K562 (cell line): ENCODE measurements at regions not wholly inside any gene's neighbourhood (a gene's known extent, or its start where the extent isn't known, plus 50 kb on each side); places are given as distances from the start of the nearest gene placed in this dataset.

Source experiments
- ATAC-seq: fragments of 200-7000 bp; cut with Tn5 transposase; 3 replicates; pipeline ENCODE4 v1.9.1; 2020; ENCODE audit warnings: moderate library complexity
- BruUV-seq: library from RNA; stranded (reverse); fragments of 400-500 nt; replicated peaks from 2 replicates; lab custom pipeline; 2021; lab: Mats Ljungman, UMichigan
- CTCF ChIA-PET: fragments of 300-600 bp; formaldehyde crosslinking; extraction: SDS; loops from one replicate; lab custom pipeline; 2021; ENCODE audit warnings: low intra/inter-chr PET ratio; lab: Yijun Ruan, JAX
- POLR2A ChIA-PET: fragments of 300-600, 350-650 bp; sonication (Branson Sonifier 250); formaldehyde crosslinking; extraction: SDS; loops from one replicate; lab custom pipeline; 2021; ENCODE audit warnings: antibody characterized with exemption, inconsistent platforms; lab: Yijun Ruan, JAX
- DNase-seq, 4 experiments: peaks; one replicate each; pipeline versions ENCODE4 v3.0.0 to v3.0.0-alpha.2; 2011 to 2018; ENCODE audit warnings: low spot score in 3 of 4, mixed read lengths in 3 of 4; ENCODE audit errors: extremely low read depth in 1 of 4
- FAIRE-seq: peaks from 2 replicates; lab custom pipeline; 2011; peaks lifted over from hg19 to GRCh38; lab: Jason Lieb, UNC
- H2AFZ ChIP-seq: 2 replicates; pipeline ENCODE4 v1.6.0; 2011; ENCODE audit warnings: low read depth, low read length, control low read depth, inconsistent platforms
- H3K27ac ChIP-seq: fragments of 200-600 bp; 3 replicates; pipeline ENCODE4 v1.8.0; 2011; ENCODE audit warnings: low read depth, mild to moderate bottlenecking, control low read depth, inconsistent platforms, low read length, moderate library complexity, mixed read lengths; ENCODE audit errors: extremely low read depth
- H3K27me3 ChIP-seq, 2 experiments: fragments of 300-600 bp in 1 of 2; 2 replicates in 1 of 2; 3 replicates in 1 of 2; pipeline versions ENCODE4 v1.6.0 to v1.8.0; 2011; ENCODE audit warnings: inconsistent platforms in 2 of 2, low read length in 2 of 2, mild to moderate bottlenecking in 1 of 2, mixed read lengths in 1 of 2, moderate library complexity in 1 of 2; ENCODE audit not compliant: control insufficient read depth in 2 of 2, insufficient read depth in 2 of 2
- H3K36me3 ChIP-seq: fragments of 300-600 bp; 3 replicates; pipeline ENCODE4 v1.8.0; 2011; ENCODE audit warnings: mild to moderate bottlenecking, low read length, inconsistent platforms; ENCODE audit not compliant: control insufficient read depth, insufficient read depth
- H3K4me1 ChIP-seq, 2 experiments: fragments of 200-600 bp in 1 of 2; replicated peaks in 1 of 2; 2 replicates in 1 of 2; 3 replicates in 1 of 2; pipeline versions ENCODE4 v1.5.1 to v1.8.0; 2011; ENCODE audit warnings: inconsistent platforms in 2 of 2, low read length in 2 of 2, mild to moderate bottlenecking in 1 of 2, mixed read lengths in 1 of 2, moderate library complexity in 1 of 2; ENCODE audit not compliant: control insufficient read depth in 2 of 2, insufficient read depth in 2 of 2
- H3K4me2 ChIP-seq: 2 replicates; pipeline ENCODE4 v1.6.1; 2011; ENCODE audit warnings: low read length, control low read depth, inconsistent platforms, mixed read lengths; ENCODE audit not compliant: insufficient read depth
- H3K4me3 ChIP-seq: fragments of 200-600 bp; sonication (generic), shearing (Covaris generic); 2 replicates; pipeline ENCODE4 v1.5.1; 2016; ENCODE audit warnings: control low read depth, inconsistent platforms
- H3K79me2 ChIP-seq: fragments of 200-600 bp; 3 replicates; pipeline ENCODE4 v1.8.0; 2011; ENCODE audit warnings: low read length, inconsistent platforms; ENCODE audit not compliant: control insufficient read depth, insufficient read depth
- H3K9ac ChIP-seq, 2 experiments: 2 replicates each; pipeline versions ENCODE4 v1.6.0 to v1.6.1; 2011; ENCODE audit warnings: low read depth in 2 of 2, low read length in 2 of 2, control low read depth in 1 of 2, inconsistent platforms in 1 of 2, mild to moderate bottlenecking in 1 of 2, mixed read lengths in 1 of 2; ENCODE audit not compliant: insufficient read depth in 1 of 2
- H3K9me1 ChIP-seq: one replicate; pipeline ENCODE4 v1.6.0; 2011; ENCODE audit warnings: inconsistent platforms, mild to moderate bottlenecking, low read length, moderate library complexity; ENCODE audit not compliant: control insufficient read depth, insufficient read depth
- H3K9me3 ChIP-seq: replicated peaks from 2 replicates; pipeline ENCODE4 v1.5.1; 2011; ENCODE audit warnings: low read depth, low read length, inconsistent platforms; ENCODE audit not compliant: control insufficient read depth, insufficient read depth
- H4K20me1 ChIP-seq: replicated peaks from 2 replicates; pipeline ENCODE4 v1.6.1; 2011; ENCODE audit warnings: low read length, inconsistent platforms, mixed read lengths; ENCODE audit not compliant: control insufficient read depth, insufficient read depth
- ARNT ChIP-seq, 2 experiments: fragments of 450-650 bp; IDR thresholded peaks; 2 replicates each; pipeline ENCODE4 v1.6.1; 2016; ENCODE audit warnings: mild to moderate bottlenecking in 1 of 2
- CREB3 ChIP-seq: fragments of 450-650 bp; conservative IDR thresholded peaks from 2 replicates; pipeline ENCODE4 v1.6.1; 2016; ENCODE audit warnings: missing genetic modification characterization, low read depth, mild to moderate bottlenecking, missing compliant biosample characterization, moderate library complexity
- FOS ChIP-seq: IDR thresholded peaks from 3 replicates; pipeline ENCODE4 v1.6.1; 2011; ENCODE audit not compliant: insufficient read length; ENCODE audit errors: extremely low read depth
- FOSL1 ChIP-seq: fragments of 200-800 bp; sonication (Bioruptor generic); conservative IDR thresholded peaks from 2 replicates; pipeline ENCODE4 v1.6.1; 2016; ENCODE audit warnings: missing genetic modification characterization, missing compliant biosample characterization
- ILF3 ChIP-seq: fragments of 450-650 bp; IDR thresholded peaks from 2 replicates; pipeline ENCODE4 v1.6.1; 2018; ENCODE audit warnings: antibody characterized with exemption, mild to moderate bottlenecking, moderate library complexity, borderline replicate concordance
- KDM4B ChIP-seq, 2 experiments: fragments of 450-650 bp in 1 of 2; sonication (generic) in 1 of 2; IDR thresholded peaks; 2 replicates each; pipeline ENCODE4 v1.6.1; 2016 to 2017; ENCODE audit warnings: borderline replicate concordance in 2 of 2, antibody characterized with exemption in 1 of 2, low read depth in 1 of 2, mild to moderate bottlenecking in 1 of 2
- MAFF ChIP-seq: IDR thresholded peaks from 2 replicates; pipeline ENCODE4 v1.6.1; 2012; ENCODE audit warnings: low read length, improper control_type of control experiment
- MTA1 ChIP-seq: fragments of 450-650 bp; IDR thresholded peaks from 2 replicates; pipeline ENCODE4 v1.6.1; 2017; ENCODE audit warnings: borderline replicate concordance
- NCOA6 ChIP-seq: fragments of 450-650 bp; IDR thresholded peaks from 2 replicates; pipeline ENCODE4 v1.6.1; 2017; ENCODE audit warnings: mild to moderate bottlenecking
- RBM39 ChIP-seq: fragments of 200-400 bp; formaldehyde crosslinking; optimal IDR thresholded peaks from 2 replicates; pipeline ENCODE3; 2018; ENCODE audit warnings: low read depth, low read length
- RFX5 ChIP-seq: IDR thresholded peaks from 2 replicates; pipeline ENCODE4 v1.6.1; 2011; ENCODE audit warnings: low read depth, mild to moderate bottlenecking, improper control_type of control experiment, low read length
- SIRT6 ChIP-seq: IDR thresholded peaks from one replicate; pipeline ENCODE4 v1.6.1; 2012; ENCODE audit warnings: low read depth, mild to moderate bottlenecking, control low read depth, inconsistent platforms, low read length, moderate library complexity
- TARDBP ChIP-seq: fragments of 450-650 bp; IDR thresholded peaks from 2 replicates; pipeline ENCODE4 v1.6.1; 2016
- TRIM25 ChIP-seq: fragments of 450-650 bp; IDR thresholded peaks from 2 replicates; pipeline ENCODE4 v1.7.0; 2016; ENCODE audit warnings: borderline replicate concordance
- ZNF165 ChIP-seq: fragments of 250-450 bp; sonication (Bioruptor Pico); IDR thresholded peaks from 2 replicates; pipeline ENCODE4 v1.4.0; 2020; ENCODE audit warnings: borderline replicate concordance
- ZNF384 ChIP-seq: IDR thresholded peaks from 2 replicates; pipeline ENCODE4 v1.6.1; 2012; ENCODE audit warnings: low read depth, low read length, improper control_type of control experiment
- ZNF444 ChIP-seq: fragments of 250-450 bp; sonication (Bioruptor Pico); IDR thresholded peaks from 2 replicates; pipeline ENCODE4 v1.4.0; 2020; ENCODE audit warnings: mild to moderate bottlenecking, moderate library complexity
- ZNF551 ChIP-seq: fragments of 250-450 bp; sonication (Bioruptor Pico); IDR thresholded peaks from 2 replicates; pipeline ENCODE4 v1.5.0; 2021; ENCODE audit warnings: mild to moderate bottlenecking, moderate library complexity
- WGBS: fragments of 100-300 bp; shearing (Covaris generic); methylation state at CpG from one replicate; pipeline ENCODE4 v1.1.6; 2016; ENCODE audit warnings: low coverage, mixed read lengths; ENCODE audit not compliant: insufficient coverage; ENCODE audit errors: missing lambda C conversion rate; 5-methylcytosine and 5-hydroxymethylcytosine counted together
- in situ Hi-C: fragments of 300-500 bp; cut with MboI; formaldehyde crosslinking; loops from 4 replicates; pipeline ENCODE4 v1.15.0; 2018; ENCODE audit warnings: inconsistent platforms, mixed read lengths
- intact Hi-C: fragments of 100-400 bp; cut with micrococcal nuclease; formaldehyde crosslinking; loops from 2 replicates; pipeline ENCODE4 v1.14.2; 2022
- TF ChIP-seq, protein P1 (sequence below): fragments of 250-450 bp; sonication (Bioruptor Pico); IDR thresholded peaks from 2 replicates; pipeline ENCODE4 v1.5.1; 2021; ENCODE audit warnings: mild to moderate bottlenecking

GRCh38 chr5:6162175-6162574 lies 216.2 kb downstream of the MED10 start (continued):
- TF ChIP-seq MTA1, result no peak
- no peak for TF ChIP-seq TRIM25
- no peak for TF ChIP-seq CREB3 (tag)
- no peak for TF ChIP-seq ILF3
- no peak for TF ChIP-seq ZNF551 (CRISPR knock-in tag)
- TF ChIP-seq, all 486 proteins: peak for 0

- FAIRE-seq, result no peak
- Histone ChIP-seq H2AFZ (no peak overlapping the region), H3K36me3 (no peaks in the 10 kb centered on the region), H3K27ac (no peak overlapping the region), H3K79me2 (no peaks in the 10 kb centered on the region), H3K4me3 (no peak overlapping the region), H3K4me1 (no peaks in the 10 kb centered on the region), H3K27me3 (no peaks in the 10 kb centered on the region), H4K20me1 (no peaks in the 10 kb centered on the region), H3K9me3 (no peaks in the 10 kb centered on the region), H3K9ac (no peak overlapping the region), H3K4me2 (no peak overlapping the region), H3K9me1 (no peaks in the 10 kb centered on the region)
- intact Hi-C loops (no loop called here), in situ Hi-C loops (no loop called here)
- ChIA-PET POLR2A (no interaction called here), CTCF (no interaction called here)
- BruUV-seq, result no TSS peak
- no peak for DNase-seq
- no peak for ATAC-seq
- WGBS, result under 1% methylated on average over 8 of the region's 8 CpGs
- no peak for TF ChIP-seq SIRT6
- TF ChIP-seq KDM4B (IDR thresholded peaks at IDR 0.05; ENCODE audit: borderline replicate concordance in 2 of 2, low read depth in 1 of 2), result no peak
- TF ChIP-seq FOS, result no peak
- no peak for TF ChIP-seq NCOA6
- no peak for TF ChIP-seq ZNF384
- no peak for TF ChIP-seq RFX5
- no peak for TF ChIP-seq MAFF
- no peak for TF ChIP-seq FOSL1
- TF ChIP-seq, protein P1, sequence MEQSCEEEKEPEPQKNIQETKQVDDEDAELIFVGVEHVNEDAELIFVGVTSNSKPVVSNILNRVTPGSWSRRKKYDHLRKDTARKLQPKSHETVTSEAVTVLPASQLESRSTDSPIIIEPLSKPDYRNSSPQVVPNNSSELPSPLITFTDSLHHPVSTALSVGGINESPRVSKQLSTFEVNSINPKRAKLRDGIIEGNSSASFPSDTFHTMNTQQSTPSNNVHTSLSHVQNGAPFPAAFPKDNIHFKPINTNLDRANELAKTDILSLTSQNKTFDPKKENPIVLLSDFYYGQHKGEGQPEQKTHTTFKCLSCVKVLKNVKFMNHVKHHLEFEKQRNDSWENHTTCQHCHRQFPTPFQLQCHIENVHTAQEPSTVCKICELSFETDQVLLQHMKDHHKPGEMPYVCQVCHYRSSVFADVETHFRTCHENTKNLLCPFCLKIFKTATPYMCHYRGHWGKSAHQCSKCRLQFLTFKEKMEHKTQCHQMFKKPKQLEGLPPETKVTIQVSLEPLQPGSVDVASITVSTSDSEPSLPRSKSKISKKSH (CRISPR knock-in tag), result no peak
- TF ChIP-seq ARNT (IDR thresholded peaks at IDR 0.05), result no peak
- TF ChIP-seq RBM39, result no peak
- no peak for TF ChIP-seq ZNF444 (CRISPR knock-in tag)
- no peak for TF ChIP-seq ZNF165 (CRISPR knock-in tag)
- no peak for TF ChIP-seq TARDBP
Observed at GRCh38 chr5:6161257-6161656, 217.1 kb downstream of the MED10 start.
